GM06990 (cell line): ENCODE measurements at regions not wholly inside any gene's neighbourhood (a gene's known extent, or its start where the extent isn't known, plus 50 kb on each side); places are given as distances from the start of the nearest gene placed in this dataset.

Experiments used
- DNase-seq: peaks from one replicate; pipeline ENCODE4 v3.0.0-alpha.2; 2011; ENCODE audit not compliant: insufficient read length; ENCODE audit errors: extremely low read depth
- H3K27me3 ChIP-seq: replicated peaks from 2 replicates; pipeline ENCODE4 v1.6.0; 2011; ENCODE audit warnings: low read length; ENCODE audit not compliant: control insufficient read depth, insufficient read depth
- H3K36me3 ChIP-seq: 2 replicates; pipeline ENCODE4 v1.5.1; 2011; ENCODE audit warnings: low read length; ENCODE audit not compliant: control insufficient read depth, insufficient read depth
- H3K4me3 ChIP-seq: replicated peaks from 2 replicates; pipeline ENCODE4 v1.5.1; 2011; ENCODE audit warnings: low read depth, mild to moderate bottlenecking, control low read depth, low read length
- TF ChIP-seq, protein P1 (sequence below): IDR thresholded peaks from 2 replicates; pipeline ENCODE4 v1.5.1; 2011; ENCODE audit warnings: low read length, control low read depth, mild to moderate bottlenecking, inconsistent platforms; ENCODE audit not compliant: insufficient read depth, poor library complexity, severe bottlenecking

DNA sequence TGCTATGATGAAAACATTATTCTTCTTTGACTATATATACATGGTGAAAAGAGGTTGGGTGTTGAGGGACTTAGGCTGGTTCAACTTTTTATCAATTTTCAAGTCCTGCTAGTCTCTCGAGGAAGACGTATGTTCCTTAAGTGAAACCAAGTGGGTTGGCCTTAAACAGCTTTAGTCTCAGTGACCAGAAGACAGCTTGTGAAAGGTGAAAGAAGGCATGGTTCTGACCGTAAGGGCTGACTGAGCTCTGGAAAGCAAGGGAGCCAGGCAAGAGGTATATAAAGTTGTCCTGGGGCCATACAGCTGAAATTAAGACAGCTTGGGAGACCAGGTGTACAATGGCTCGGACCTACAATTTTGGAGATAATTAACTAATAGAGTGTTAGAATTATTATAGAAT, 128.9 kb upstream of the TP63 start:
- Histone ChIP-seq H3K36me3 (no peaks in the 10 kb centered on the region; the same call in 1 of the 2 replicates), H3K4me3 (no peak overlapping the region), H3K27me3 (no peaks in the 10 kb centered on the region)
- DNase-seq, result no peak
- TF ChIP-seq, protein P1, sequence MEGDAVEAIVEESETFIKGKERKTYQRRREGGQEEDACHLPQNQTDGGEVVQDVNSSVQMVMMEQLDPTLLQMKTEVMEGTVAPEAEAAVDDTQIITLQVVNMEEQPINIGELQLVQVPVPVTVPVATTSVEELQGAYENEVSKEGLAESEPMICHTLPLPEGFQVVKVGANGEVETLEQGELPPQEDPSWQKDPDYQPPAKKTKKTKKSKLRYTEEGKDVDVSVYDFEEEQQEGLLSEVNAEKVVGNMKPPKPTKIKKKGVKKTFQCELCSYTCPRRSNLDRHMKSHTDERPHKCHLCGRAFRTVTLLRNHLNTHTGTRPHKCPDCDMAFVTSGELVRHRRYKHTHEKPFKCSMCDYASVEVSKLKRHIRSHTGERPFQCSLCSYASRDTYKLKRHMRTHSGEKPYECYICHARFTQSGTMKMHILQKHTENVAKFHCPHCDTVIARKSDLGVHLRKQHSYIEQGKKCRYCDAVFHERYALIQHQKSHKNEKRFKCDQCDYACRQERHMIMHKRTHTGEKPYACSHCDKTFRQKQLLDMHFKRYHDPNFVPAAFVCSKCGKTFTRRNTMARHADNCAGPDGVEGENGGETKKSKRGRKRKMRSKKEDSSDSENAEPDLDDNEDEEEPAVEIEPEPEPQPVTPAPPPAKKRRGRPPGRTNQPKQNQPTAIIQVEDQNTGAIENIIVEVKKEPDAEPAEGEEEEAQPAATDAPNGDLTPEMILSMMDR, result no peak

GRCh38 chr3:189502676-189503257, 128.4 kb upstream of the TP63 start:
- Histone ChIP-seq H3K27me3 (no peaks in the 10 kb centered on the region), H3K36me3 (no peaks in the 10 kb centered on the region; the same call in 1 of the 2 replicates), H3K4me3 (no peak overlapping the region)
- TF ChIP-seq, protein P1, result no peak
- no peak for DNase-seq

- H3K4me3 ChIP-seq, result no peak overlapping the region
- no peaks in the 10 kb centered on the region for H3K27me3 ChIP-seq
- TF ChIP-seq, protein P1, result no peak
- peak; percentile 49 for DNase-seq
- no peaks in the 10 kb centered on the region for H3K36me3 ChIP-seq
Measured at GRCh38 chr3:189507856-189508255, 123.3 kb upstream of the TP63 start.

DNA sequence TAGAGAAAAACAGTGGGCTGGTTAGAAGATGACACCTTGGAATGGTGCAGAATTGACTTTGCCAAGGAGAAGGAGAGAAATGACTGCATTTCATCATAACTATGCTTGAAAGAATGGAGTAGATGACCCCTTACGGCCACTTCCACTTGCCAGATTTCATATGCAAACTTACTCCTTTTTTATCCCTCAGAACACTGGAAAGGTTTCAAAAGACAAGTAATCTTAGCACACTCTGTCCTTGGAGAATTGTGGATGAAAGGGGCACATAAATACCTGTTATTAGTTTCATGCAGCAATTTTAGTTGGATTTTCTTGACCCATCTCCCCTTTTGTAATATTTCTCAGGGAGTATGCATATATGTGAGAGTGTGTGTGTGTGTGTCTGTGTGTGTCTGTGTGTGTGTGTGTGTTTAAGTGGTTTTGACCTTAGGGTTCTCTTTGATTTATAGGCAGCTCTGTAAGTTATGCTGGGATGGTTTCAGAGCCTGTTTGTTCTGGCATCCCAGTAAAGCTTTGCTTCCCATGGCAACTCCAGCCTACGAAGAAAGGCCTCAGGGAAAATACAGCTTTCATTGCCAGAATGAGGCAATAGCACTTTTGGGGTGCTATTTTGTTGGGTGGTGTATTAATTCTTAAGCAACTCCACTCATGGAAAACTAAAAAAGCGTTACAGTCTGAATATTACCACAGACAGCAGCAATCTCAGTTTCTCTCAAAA, 122.2 kb upstream of the TP63 start:
- TF ChIP-seq, protein P1, result no peak
- Histone ChIP-seq H3K4me3 (no peak overlapping the region), H3K27me3 (no peaks in the 10 kb centered on the region), H3K36me3 (no peaks in the 10 kb centered on the region)
- no peak for DNase-seq

GRCh38 chr3:189512039-189512438, 119.2 kb upstream of the TP63 start:
- no peaks in the 10 kb centered on the region for H3K27me3 ChIP-seq
- DNase-seq, result no peak
- TF ChIP-seq, protein P1, result peak; percentile 44
- no peak overlapping the region for H3K4me3 ChIP-seq
- H3K36me3 ChIP-seq, result no peaks in the 10 kb centered on the region
